Spleen (tissue), 7 donors: ENCODE measurements at regions not wholly inside any gene's neighbourhood (a gene's known extent, or its start where the extent isn't known, plus 50 kb on each side); places are given as distances from the start of the nearest gene placed in this dataset.

ENCODE experiments used
- POLR2A ChIP-seq, 3 donors: fragments of 450-650 bp; IDR thresholded peaks; one replicate each; pipeline ENCODE4 v1.5.1; 2017; ENCODE audit warnings: antibody characterized with exemption in 3 of 3, mild to moderate bottlenecking in 1 of 3
- POLR2AphosphoS5 ChIP-seq, 3 donors: sonication (generic); formaldehyde crosslinking; IDR thresholded peaks; one replicate each; pipeline ENCODE4 v1.5.1; 2017; ENCODE audit warnings: antibody characterized with exemption in 3 of 3
- TF ChIP-seq, protein P1 (sequence below), 11 experiments: fragments of 200-600 bp in 7 of 11; fragments of 450-650 bp in 4 of 11; sonication (generic) in 4 of 11; IDR thresholded peaks in 8 of 11; conservative IDR thresholded peaks in 3 of 11; 1 replicate in 7 of 11; 2 replicates in 4 of 11; pipeline versions ENCODE4 v1.4.0 to v1.8.0; 2016 to 2021; ENCODE audit warnings: antibody characterized with exemption in 11 of 11, inconsistent platforms in 4 of 11, mild to moderate bottlenecking in 1 of 11
- donor health status: DM: no; HTN: no; CAD: no; lungs with moderate emphysema.
- donor health status: DM: no; HTN: no; CAD: no.
- donor health status: DM: no; HTN: no; CAD: no.

DNA sequence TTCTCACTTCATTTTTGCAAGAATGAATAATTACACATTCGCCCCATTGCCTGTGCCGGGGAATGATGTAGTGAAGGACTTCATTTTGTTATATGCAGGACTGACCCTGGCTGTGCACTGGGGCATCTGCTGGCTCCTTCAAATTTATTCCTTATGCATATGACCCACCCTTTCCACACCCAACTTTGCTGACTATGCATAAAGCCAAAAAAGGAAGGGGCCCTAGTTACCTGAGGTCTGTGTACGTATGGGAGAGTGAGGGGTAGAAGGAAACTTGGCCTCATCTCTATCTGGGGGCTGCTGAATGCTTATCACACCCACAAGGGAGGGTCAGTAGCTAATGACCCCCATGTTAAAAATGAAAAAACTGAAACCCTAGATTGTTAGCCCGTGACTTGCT, 259.6 kb downstream of the SMARCA2 start:
- TF ChIP-seq, protein P1, sequence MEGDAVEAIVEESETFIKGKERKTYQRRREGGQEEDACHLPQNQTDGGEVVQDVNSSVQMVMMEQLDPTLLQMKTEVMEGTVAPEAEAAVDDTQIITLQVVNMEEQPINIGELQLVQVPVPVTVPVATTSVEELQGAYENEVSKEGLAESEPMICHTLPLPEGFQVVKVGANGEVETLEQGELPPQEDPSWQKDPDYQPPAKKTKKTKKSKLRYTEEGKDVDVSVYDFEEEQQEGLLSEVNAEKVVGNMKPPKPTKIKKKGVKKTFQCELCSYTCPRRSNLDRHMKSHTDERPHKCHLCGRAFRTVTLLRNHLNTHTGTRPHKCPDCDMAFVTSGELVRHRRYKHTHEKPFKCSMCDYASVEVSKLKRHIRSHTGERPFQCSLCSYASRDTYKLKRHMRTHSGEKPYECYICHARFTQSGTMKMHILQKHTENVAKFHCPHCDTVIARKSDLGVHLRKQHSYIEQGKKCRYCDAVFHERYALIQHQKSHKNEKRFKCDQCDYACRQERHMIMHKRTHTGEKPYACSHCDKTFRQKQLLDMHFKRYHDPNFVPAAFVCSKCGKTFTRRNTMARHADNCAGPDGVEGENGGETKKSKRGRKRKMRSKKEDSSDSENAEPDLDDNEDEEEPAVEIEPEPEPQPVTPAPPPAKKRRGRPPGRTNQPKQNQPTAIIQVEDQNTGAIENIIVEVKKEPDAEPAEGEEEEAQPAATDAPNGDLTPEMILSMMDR (IDR thresholded peaks at IDR 0.05 in 8 of 11, conservative IDR thresholded peaks at IDR 0.05 in 3 of 11): no peak
- TF ChIP-seq POLR2A (IDR thresholded peaks at IDR 0.05): no peak
- no peak for TF ChIP-seq POLR2AphosphoS5 (IDR thresholded peaks at IDR 0.05)
